MM.1S (cell line): ENCODE measurements at regions not wholly inside any gene's neighbourhood (a gene's known extent, or its start where the extent isn't known, plus 50 kb on each side); places are given as distances from the start of the nearest gene placed in this dataset.

Source experiments
- DNase-seq: peaks from one replicate; pipeline ENCODE4 v3.0.0-alpha.2; 2015
- H2AFZ ChIP-seq: fragments of 300-600 bp; sonication (generic); 2 replicates; pipeline ENCODE4 v1.6.0; 2016; ENCODE audit warnings: antibody characterized with exemption, low read length
- H3F3A ChIP-seq: fragments of 300-600 bp; sonication (generic); 2 replicates; pipeline ENCODE4 v1.6.1; 2016; ENCODE audit warnings: mild to moderate bottlenecking, antibody characterized with exemption, low read length, moderate library complexity, mixed read lengths; ENCODE audit not compliant: insufficient read depth
- H3K27ac ChIP-seq: fragments of 300-600 bp; sonication (generic); 2 replicates; pipeline ENCODE4 v1.5.1; 2016; ENCODE audit warnings: mild to moderate bottlenecking, low read length
- H3K27me3 ChIP-seq: fragments of 300-600 bp; sonication (generic); replicated peaks from 2 replicates; pipeline ENCODE4 v1.6.0; 2016; ENCODE audit warnings: low read length; ENCODE audit not compliant: insufficient read depth
- H3K36me3 ChIP-seq: fragments of 300-600 bp; sonication (generic); replicated peaks from 2 replicates; pipeline ENCODE4 v1.6.1; 2016; ENCODE audit warnings: mild to moderate bottlenecking, low read length, mixed read lengths; ENCODE audit not compliant: insufficient read depth
- H3K4me1 ChIP-seq: fragments of 300-600 bp; sonication (generic); 2 replicates; pipeline ENCODE4 v1.6.1; 2016; ENCODE audit warnings: low read length, mixed read lengths
- H3K4me2 ChIP-seq: fragments of 300-600 bp; sonication (generic); 2 replicates; pipeline ENCODE4 v1.6.0; 2016; ENCODE audit warnings: low read depth, low read length
- H3K4me3 ChIP-seq: fragments of 300-600 bp; sonication (generic); 2 replicates; pipeline ENCODE4 v1.5.1; 2016; ENCODE audit warnings: low read length, mixed read lengths
- H3K79me2 ChIP-seq: fragments of 300-600 bp; sonication (generic); 2 replicates; pipeline ENCODE4 v1.6.1; 2016; ENCODE audit warnings: mixed run types, low read length, mixed read lengths
- H3K9ac ChIP-seq: fragments of 300-600 bp; sonication (generic); 2 replicates; pipeline ENCODE4 v1.6.1; 2016; ENCODE audit warnings: low read length, mixed read lengths
- H3K9me2 ChIP-seq: fragments of 300-600 bp; sonication (generic); replicated peaks from 2 replicates; pipeline ENCODE4 v1.6.1; 2016; ENCODE audit warnings: mild to moderate bottlenecking, low read length, mixed read lengths; ENCODE audit not compliant: insufficient read depth
- H3K9me3 ChIP-seq: fragments of 300-600 bp; sonication (generic); replicated peaks from 2 replicates; pipeline ENCODE4 v1.6.1; 2016; ENCODE audit warnings: mild to moderate bottlenecking, low read length, mixed read lengths; ENCODE audit not compliant: insufficient read depth
- H4K20me1 ChIP-seq: fragments of 300-600 bp; sonication (generic); 2 replicates; pipeline ENCODE4 v1.6.1; 2016; ENCODE audit warnings: mild to moderate bottlenecking, low read length, moderate library complexity, mixed read lengths; ENCODE audit not compliant: insufficient read depth
- CTCF ChIP-seq: fragments of 300-600 bp; sonication (generic); IDR thresholded peaks from 2 replicates; pipeline ENCODE4 v1.5.1; 2016; ENCODE audit warnings: antibody characterized with exemption, low read length, mixed read lengths
- EZH2 ChIP-seq: fragments of 300-600 bp; sonication (generic); optimal IDR thresholded peaks from 2 replicates; pipeline ENCODE3; 2017; ENCODE audit warnings: low read depth, mild to moderate bottlenecking, antibody characterized with exemption, low read length, mixed read lengths
- EZH2phosphoT487 ChIP-seq: fragments of 300-600 bp; sonication (generic); IDR thresholded peaks from 2 replicates; pipeline ENCODE4 v1.6.1; 2018; ENCODE audit warnings: antibody characterized with exemption, low read length

DNA sequence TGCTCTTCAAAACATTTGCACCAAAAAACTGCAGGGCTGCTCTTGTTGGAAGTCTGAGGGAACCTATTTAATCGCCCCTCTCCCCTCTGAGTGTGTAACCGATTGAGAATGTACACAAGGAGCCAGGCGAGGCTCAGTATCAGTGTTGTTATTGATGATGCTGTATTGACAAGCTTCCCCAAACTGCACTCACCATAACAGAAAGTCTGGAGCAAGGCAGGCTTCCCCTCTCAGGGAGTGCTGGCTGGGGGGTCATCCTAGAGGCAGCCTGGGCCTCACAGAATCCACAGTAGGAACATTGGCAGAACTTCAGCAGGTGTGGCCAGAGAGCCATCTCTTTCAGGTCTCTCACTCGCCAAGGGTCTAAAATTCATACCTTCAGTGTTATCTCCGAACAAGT, 58.1 kb upstream of the TUNAR start:
- no peak overlapping the region for H3K9ac ChIP-seq
- H3K4me3 ChIP-seq, result no peak overlapping the region
- H2AFZ ChIP-seq, result no peak overlapping the region
- H3F3A ChIP-seq, result no peaks in the 10 kb centered on the region
- no peaks in the 10 kb centered on the region for H3K4me1 ChIP-seq
- no peak for DNase-seq
- no peak overlapping the region for H3K4me2 ChIP-seq
- no peaks in the 10 kb centered on the region for H3K9me2 ChIP-seq
- no peaks in the 10 kb centered on the region for H3K79me2 ChIP-seq
- TF ChIP-seq CTCF, result no peak
- H3K36me3 ChIP-seq, result no peaks in the 10 kb centered on the region
- no peak overlapping the region for H3K27ac ChIP-seq
- no peaks in the 10 kb centered on the region for H3K9me3 ChIP-seq
- H4K20me1 ChIP-seq, result no peaks in the 10 kb centered on the region
- H3K27me3 ChIP-seq, result no peaks in the 10 kb centered on the region

DNA sequence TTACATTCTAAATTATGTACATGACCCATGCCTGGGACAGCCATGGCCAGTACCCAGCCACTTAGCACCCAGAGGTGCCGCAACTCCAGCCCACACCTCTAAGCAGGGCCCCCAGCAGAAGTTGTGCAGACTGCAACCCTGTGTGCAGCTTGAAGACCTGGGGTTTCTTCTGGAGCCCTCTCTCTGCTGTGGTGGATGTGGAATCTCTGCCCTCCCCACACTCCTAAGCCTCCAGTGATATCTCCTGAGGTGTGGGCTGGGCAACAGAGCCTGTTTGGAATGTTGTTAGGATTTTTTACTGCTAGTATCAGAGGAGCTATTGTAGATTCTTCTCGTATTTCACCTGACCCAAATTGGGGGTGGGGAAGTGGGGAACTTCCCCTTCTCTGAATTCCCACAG, 59.4 kb upstream of the TUNAR start:
- Histone ChIP-seq H3K79me2 (no peaks in the 10 kb centered on the region), H3K36me3 (no peaks in the 10 kb centered on the region), H3K9ac (no peak overlapping the region), H3K9me3 (no peaks in the 10 kb centered on the region), H3K27ac (no peak overlapping the region), H2AFZ (no peak overlapping the region), H4K20me1 (no peaks in the 10 kb centered on the region), H3K4me2 (no peak overlapping the region), H3K4me1 (no peaks in the 10 kb centered on the region), H3K27me3 (no peaks in the 10 kb centered on the region), H3F3A (no peaks in the 10 kb centered on the region), H3K9me2 (no peaks in the 10 kb centered on the region), H3K4me3 (no peak overlapping the region)
- DNase-seq, result no peak
- TF ChIP-seq EZH2phosphoT487 (no peak), EZH2 (no peak), CTCF (no peak)

DNA sequence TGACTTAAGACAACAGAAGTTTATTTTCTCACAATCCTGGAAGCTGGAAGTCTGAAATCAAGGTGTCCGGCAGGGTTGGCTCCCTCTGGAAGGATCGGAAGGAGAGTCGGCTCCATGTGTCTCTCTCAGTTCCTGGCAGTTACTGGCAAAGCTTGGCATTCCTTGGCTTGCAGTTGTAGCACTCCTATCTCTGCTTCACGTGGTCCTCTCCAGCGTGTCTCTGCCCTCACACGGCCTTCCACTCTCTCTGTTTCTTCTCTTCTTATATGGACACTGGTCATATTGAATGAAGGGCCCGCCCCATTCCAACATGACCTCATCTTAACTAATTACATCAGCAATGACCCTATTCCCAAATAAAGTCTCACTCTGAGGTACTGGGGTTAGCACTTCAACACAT, 60.1 kb upstream of the TUNAR start:
- no peaks in the 10 kb centered on the region for H4K20me1 ChIP-seq
- H3K27ac ChIP-seq, result no peak overlapping the region
- H3K4me2 ChIP-seq, result no peak overlapping the region
- no peaks in the 10 kb centered on the region for H3K4me1 ChIP-seq
- no peak overlapping the region for H3K9ac ChIP-seq
- H3K9me3 ChIP-seq, result no peaks in the 10 kb centered on the region
- no peak overlapping the region for H2AFZ ChIP-seq
- H3K36me3 ChIP-seq, result no peaks in the 10 kb centered on the region
- no peaks in the 10 kb centered on the region for H3K27me3 ChIP-seq
- TF ChIP-seq CTCF (no peak), EZH2 (no peak), EZH2phosphoT487 (no peak)
- no peaks in the 10 kb centered on the region for H3K9me2 ChIP-seq
- no peaks in the 10 kb centered on the region for H3K79me2 ChIP-seq
- H3K4me3 ChIP-seq, result no peak overlapping the region
- DNase-seq, result no peak
- H3F3A ChIP-seq, result no peaks in the 10 kb centered on the region
